Stimulated activated CD4-positive, alpha-beta T cell treated with anti-CD3 and anti-CD28 coated beads, Interleukin-1b, Interleukin-23, amount 100 ng/mL, for 24 hours (primary cell): ENCODE measurements at regions not wholly inside any gene's neighbourhood (a gene's known extent, or its start where the extent isn't known, plus 50 kb on each side); places are given as distances from the start of the nearest gene placed in this dataset.
"Not testable (repeated sequence)": the region's sequence is repeated elsewhere in the genome, so short reads cannot be mapped to it uniquely, and the experiment has no call there.

Experiments
- DNase-seq, 4 experiments: peaks; one replicate each; pipeline ENCODE4 v3.0.0-alpha.2; 2020; ENCODE audit warnings: low read depth in 4 of 4, low spot score in 1 of 4

- no peak for DNase-seq
Measured at GRCh38 chr2:17146358-17146757, 371.9 kb downstream of the RAD51AP2 start.

GRCh38 chr2:17136877-17137276 is 381.4 kb downstream of the RAD51AP2 start:
- no peak for DNase-seq

- DNase-seq = no peak
Measured at GRCh38 chr2:17136231-17136630, 382.0 kb downstream of the RAD51AP2 start.

- no peak for DNase-seq
Measured at GRCh38 chr2:17135619-17136018, 382.6 kb downstream of the RAD51AP2 start.

- no peak for DNase-seq
Measured at GRCh38 chr2:17133052-17133671, 385.1 kb downstream of the RAD51AP2 start.

- DNase-seq = not testable (repeated sequence)
Measured at GRCh38 chr2:17130627-17131026, 387.6 kb downstream of the RAD51AP2 start.

GRCh38 chr2:17125989-17126620 is 392.1 kb downstream of the RAD51AP2 start:
- DNase-seq = no peak

- no peak for DNase-seq
Measured at GRCh38 chr2:17124575-17125318, 393.5 kb downstream of the RAD51AP2 start.

- DNase-seq = no peak
Measured at GRCh38 chr2:17122887-17123501, 395.2 kb downstream of the RAD51AP2 start.

GRCh38 chr2:17115466-17115865 is 402.8 kb downstream of the RAD51AP2 start:
- DNase-seq = no peak

- no peak for DNase-seq
Measured at GRCh38 chr2:17115042-17115441, 403.2 kb downstream of the RAD51AP2 start.

- DNase-seq = no peak
Measured at GRCh38 chr2:17107871-17108270, 410.4 kb downstream of the RAD51AP2 start.

GRCh38 chr2:17107151-17107550 is 411.1 kb downstream of the RAD51AP2 start:
- no peak for DNase-seq

GRCh38 chr2:17106418-17106817 is 411.8 kb downstream of the RAD51AP2 start:
- no peak for DNase-seq

- no peak for DNase-seq
Measured at GRCh38 chr2:17104454-17104853, 413.8 kb downstream of the RAD51AP2 start.

GRCh38 chr2:17101596-17101995 is 416.6 kb downstream of the RAD51AP2 start:
- no peak for DNase-seq

- no peak for DNase-seq
Measured at GRCh38 chr2:17101091-17101490, 417.1 kb downstream of the RAD51AP2 start.

- DNase-seq = no peak
Measured at GRCh38 chr2:17095340-17095739, 422.9 kb downstream of the RAD51AP2 start.

- no peak for DNase-seq
Measured at GRCh38 chr2:17093712-17094111, 424.5 kb downstream of the RAD51AP2 start.

- no peak for DNase-seq
Measured at GRCh38 chr2:17086990-17087389, 421.4 kb upstream of the CYRIA start.

GRCh38 chr2:17085546-17086202 is 420.0 kb upstream of the CYRIA start:
- DNase-seq = no peak
